NCI-H345 treated with DMSO at 0.1 percent for 48 hours (cell line): ENCODE measurements at regions not wholly inside any gene's neighbourhood (a gene's known extent, or its start where the extent isn't known, plus 50 kb on each side); places are given as distances from the start of the nearest gene placed in this dataset.

ENCODE experiments used
- DNase-seq: peaks from one replicate; lab custom pipeline; 2025; ENCODE audit not compliant: unreplicated experiment; lab: John Stamatoyannopoulos, UW

DNA sequence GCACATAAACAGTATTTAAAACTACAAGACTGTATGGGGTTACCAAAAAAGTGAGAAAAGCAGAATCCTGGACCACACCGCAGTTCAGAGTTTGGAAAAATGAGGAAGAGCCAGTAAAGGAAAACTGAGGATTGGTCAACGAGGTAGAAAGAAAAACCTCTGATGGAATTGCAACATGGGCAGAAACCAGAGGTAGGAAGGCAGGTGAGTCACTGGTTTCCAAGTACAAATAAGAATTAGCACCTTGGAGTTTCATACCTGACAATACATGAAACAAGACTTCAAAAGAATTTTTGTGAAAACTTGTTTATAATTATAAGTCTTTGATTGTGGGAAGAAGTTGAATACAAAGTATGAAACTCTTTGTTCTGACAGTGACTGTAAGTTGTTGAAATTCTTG is 533.7 kb upstream of the DAB1 start:
- DNase-seq: no peak

DNA sequence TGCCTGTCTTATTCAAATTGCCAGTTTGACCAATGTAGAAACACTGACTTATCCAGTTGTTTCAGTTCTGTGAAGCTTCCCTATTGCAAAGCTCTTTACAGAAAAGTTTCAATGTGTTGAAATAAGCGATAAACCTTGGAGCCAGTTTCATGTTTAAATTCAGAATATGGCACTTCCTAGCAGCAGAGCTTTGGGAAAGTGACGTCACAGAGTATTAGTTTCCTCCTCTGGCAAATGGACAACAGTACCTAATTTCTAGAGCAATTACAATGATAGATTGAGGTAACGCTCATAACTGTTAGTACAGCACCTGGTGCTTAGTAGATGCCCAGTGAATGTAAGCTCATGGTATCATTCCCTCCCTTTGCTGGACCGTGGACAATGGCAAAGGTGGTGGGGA is 527.5 kb upstream of the DAB1 start:
- DNase-seq: no peak

DNA sequence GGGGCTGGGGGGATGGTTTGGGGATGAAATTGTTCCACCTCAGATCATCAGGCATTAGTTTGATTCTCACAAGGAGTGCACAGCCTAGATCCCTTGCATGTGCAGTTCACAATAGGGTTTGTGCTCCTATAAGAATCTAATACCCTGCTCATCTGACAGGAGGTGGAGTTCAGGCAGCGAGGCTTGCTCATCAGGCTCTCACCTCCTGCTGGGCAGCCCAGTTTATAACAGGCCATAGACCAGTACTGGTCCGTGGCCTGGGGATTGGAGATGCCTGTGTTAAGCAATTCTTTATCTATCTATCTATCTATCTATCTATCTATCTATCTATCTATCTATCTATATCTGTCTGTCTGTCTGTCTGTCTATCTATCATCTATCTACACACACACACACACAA is 525.3 kb upstream of the DAB1 start:
- no peak for DNase-seq

DNA sequence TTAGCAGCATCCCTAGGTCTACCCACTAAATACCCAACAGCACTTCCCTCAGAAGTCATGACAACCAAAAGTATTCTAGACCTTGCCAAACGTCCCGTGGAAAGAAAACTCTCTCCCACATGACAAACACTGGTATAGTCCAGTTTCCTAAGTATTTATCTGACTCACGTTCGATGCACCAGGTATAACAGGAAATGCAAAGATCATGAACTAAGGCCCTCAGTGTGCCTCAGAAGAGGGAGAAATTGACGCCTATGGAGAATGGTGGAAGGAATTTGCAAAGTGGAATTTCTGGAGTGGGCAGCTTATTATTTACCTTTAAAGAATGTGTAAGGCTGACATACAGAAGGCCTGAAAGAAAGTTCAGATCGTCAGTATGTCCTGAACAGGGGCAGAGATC is 523.6 kb upstream of the DAB1 start:
- DNase-seq: no peak

DNA sequence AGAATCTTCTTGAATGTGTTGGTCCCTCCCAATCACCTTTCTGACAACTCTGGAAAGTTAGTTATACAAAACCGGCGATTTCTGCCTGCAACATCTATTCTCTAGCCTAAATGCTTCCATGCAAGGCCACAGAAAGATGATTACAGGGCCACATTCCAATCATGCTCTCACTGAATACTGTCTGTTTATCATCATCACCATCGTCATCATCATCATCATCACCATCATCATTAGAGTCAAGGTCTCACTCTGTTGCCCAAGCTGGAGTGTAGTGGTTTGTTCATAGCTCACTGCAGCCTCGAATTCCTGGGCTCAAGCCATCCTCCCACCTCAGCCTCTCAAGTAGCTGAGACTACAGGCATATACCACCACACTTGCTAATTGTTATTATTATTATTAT is 521.2 kb upstream of the DAB1 start:
- DNase-seq: no peak

DNA sequence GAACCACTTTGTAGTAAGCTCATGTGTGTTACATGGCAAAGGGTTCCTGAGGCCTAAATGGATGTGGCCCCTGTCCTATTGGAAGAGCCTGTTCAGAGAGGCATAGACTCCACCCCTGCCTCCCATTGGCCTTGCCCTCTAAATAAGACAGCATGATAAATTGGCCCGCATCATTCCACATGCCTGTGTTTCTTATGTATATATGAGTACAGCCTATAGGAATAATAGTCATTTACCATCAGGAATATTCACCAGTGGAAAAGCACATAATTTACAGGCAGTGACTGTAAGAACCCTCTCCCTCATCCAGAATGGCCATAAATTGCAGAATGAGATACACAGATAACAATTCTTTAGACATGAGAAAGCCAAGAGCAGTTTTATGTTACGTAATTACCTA is 519.5 kb upstream of the DAB1 start:
- DNase-seq: no peak

DNA sequence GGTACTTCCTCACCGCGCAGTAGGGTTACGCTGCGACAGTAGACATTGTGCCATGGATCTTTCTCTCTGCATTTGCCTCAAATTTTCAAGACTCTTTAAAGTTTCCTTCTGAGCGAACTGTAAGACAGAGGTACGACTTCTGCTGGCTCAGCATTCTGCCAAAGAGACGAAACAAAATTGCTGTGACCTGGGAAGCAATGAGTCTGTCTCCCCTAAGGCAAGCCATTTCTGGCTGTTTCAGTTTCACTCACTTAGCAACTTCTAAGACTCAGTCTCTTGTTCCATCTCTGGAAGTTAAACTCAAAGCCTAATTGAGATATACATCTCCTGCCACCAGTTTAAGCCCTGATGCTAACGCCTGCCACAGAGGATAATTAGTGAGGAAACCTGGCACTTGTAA is 510.9 kb upstream of the DAB1 start:
- no peak for DNase-seq

DNA sequence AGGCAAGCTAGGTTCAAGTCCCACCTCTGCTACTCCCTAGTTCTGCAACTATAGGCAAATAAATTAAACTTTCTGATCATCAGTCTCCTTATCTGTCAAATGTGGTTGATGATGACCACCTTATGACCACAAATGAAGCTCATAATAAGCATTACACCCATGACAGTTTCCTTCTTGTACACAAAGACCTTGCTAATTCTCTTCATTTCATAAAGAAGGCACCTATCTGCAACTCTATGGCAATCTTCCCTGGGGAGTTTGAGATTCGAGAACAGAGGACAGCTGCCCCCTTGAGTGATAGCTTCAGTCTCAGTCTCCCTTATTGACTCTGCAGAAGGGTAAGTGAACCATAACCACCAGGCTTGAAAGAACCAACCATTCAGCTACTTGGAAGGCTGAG is 503.1 kb upstream of the DAB1 start:
- no peak for DNase-seq

DNA sequence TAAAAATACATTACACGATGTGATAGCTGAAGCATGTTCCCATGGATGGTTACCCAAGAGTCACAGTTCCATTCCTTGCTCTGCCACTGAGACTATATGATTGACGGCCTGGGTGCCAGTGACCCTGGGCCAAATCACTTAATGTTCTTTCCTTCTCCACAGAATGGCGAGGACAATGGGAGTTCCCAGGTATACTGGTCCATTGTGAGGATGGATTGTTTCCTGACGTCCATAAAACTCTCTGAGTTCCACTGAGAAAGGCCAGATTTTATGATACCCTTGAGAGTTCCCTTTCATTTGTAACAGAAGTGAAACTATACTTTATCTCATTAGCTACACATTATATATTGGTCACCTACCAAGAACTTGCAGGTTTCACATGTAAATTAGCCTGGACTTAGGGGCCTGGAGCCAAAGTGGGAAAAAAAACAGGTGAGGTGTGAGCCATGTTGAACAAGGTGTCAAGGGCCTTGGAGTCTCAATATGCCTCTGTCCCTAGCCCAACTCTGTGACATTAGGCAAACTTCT is 502.2 kb upstream of the DAB1 start:
- DNase-seq: no peak

DNA sequence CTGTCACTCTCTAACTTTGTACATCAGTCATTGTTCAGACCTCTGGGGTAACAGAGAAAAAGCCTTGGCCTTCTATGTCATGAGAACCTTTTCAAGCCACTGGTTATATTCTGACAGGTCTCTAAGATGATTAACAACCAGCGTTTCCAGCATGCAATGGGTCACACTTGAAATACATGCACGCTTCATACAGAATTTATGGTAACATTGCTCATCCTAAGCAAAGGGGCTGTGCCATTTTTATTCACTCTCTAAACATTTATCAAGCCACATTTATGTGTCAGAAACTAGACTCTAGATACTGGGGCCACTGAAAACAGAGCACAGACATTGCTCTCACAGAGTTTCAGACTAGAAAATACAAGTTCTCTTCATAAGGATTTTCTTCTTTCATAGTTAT is 501.4 kb upstream of the DAB1 start:
- no peak for DNase-seq

DNA sequence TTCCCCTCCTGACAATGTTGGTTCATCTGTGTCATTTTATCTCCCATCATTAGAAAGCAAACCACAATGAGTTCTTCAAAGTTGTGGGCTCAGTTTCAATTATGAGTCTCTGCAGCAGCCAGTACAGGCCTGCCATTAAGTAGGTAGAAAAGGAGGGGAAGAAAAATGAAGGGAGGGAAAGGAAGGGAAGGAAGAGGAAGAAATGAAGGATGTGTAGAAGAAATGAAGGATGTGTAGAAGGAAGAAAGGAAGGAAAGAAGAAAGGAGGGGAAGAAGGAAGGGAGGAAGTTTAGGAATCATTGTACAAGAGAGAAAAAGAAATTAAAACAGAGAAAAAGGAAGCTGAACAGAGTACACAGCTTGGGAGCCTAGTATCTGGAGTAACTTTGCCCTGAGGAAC is 498.3 kb upstream of the DAB1 start:
- no peak for DNase-seq

DNA sequence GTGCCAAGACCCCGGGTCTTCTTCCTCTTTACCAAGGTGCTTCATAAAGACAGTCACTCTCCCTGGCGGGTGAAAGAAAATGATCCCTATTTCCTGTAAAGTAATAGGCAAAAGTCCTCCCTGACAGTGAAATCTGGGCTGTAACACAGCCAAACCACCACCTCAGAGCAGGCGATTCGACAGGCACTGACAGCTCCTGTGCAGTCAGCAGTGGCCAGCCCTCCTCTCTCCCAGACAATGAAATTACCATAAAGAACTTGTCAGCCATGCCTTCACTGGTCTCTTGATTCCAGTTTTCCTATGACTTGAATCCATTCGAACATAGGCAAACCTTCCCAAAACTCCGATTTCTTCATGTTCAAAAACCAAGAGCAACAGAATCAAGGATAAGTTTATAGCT is 492.2 kb upstream of the DAB1 start:
- DNase-seq: no peak

DNA sequence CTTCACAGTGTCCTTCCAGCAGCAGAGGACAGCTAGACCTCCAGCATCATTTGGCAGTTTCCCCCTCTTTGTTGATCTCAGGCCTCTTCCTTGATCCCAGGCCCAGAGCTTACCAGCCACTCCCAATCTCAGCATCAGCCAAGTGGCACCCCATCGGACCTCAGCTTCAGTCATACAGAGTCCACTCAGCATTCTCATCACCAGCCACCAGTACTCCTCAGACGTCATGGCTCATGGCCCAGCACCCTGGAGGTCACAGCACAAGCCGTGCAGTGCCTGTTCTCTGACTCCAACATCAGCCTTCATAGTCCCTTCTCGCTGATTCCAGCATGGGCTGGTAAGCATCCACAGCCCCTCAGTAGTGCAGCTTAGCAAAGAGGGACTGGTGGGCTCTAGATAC is 487.6 kb upstream of the DAB1 start:
- no peak for DNase-seq

DNA sequence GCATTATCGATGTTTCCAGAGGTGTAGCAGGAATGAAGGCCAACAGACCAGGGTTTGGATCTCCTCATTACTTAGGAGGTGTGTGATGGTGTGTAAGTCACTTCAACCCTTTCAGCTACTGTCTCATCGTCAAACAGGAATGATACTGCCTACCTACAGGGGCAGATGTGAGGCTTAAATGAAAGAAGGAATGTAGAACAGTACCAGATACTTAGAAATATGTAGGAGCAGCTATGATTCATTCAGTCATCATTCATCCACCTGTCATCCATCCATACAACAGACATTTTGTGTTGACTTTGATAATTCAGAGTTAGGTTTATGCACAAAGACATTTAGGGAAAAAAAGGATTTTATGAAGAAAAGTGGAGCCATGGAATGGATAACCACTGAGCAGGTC is 486.9 kb upstream of the DAB1 start:
- DNase-seq: no peak

DNA sequence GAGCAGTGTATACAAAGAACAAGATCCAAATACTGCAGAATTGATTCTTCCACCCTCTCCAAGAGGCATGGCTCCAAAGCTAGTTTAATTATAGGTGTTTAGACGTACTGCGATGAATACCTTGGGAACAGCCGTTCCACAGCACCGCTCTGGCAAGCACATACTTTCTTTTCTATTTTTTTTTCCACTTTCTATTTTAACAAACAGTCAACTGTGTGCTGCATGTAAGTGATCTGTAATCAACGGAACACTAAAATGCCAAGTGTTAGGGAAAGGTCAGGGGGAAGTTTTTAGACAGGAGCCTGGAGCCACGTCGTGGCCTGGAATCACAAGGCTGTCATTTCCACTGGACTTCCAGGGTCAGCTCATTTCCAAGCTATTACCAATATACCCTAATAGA is 486.4 kb upstream of the DAB1 start:
- no peak for DNase-seq

DNA sequence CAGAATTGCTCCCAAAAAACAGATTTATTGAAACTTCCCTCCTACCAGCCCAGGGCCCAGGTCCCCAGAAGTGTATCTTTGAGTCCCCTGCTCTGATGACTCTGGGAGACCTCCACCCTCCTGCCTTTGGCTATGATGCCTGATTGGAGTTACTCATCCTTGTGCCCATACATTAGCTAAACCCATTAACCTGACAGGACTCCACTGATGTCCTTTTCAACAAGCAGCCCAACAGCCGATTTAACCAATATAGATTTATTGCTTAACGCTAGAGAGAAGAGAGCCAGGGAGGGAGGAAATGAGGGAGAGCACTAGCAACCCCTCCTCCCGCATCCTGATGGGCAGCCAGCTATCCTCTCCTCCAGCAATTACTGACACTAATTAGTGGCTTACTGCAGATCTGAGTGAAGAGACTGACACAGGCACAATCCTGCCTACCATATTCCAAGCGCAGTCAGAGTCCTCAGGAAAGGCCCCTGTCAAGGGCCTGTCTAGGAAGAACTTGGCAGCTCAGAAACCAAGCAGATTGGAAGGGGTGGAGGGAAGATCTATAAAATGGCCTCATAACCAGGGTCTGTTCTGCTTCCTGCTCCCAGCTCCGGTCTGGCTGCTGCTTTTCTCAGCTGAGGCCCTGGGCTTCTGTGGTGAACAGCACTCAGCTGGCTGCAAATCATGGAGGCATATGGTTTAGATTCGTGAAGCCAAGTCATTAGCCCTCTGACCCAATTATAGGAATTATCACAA is 484.5 kb upstream of the DAB1 start:
- no peak for DNase-seq

DNA sequence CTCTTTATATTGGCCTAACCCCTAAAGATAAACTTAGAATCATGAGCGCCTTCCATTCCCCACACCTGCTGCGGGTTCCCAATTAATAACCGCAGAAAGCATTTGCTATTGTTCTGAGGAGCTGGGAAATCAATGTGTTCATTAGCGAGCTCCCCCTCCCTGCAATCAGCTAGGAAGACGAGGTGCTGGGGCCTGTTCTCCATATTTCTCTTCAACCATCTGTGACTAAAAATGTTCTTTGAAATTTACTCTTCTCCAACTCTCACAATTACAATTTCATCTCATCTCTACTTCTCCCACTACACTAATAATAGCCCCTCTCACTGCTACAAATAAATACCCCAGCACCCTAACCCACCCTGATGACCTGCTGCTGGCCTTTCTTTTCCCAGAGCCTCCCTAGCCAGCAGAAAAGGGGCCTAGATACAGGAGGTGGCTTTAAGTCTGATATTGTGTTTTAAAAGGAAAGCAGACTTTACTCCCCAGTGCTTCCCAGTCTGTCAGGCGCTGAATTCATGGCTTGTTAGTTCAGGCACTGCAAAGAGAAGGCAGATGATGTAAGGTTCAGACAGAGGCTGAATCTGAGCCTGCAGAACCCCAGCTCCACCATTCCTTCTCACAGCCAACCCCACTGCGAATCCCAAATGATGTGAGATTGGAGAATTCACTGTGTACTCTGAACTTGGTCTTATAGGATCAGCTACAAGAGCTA is 477.5 kb upstream of the DAB1 start:
- no peak for DNase-seq

DNA sequence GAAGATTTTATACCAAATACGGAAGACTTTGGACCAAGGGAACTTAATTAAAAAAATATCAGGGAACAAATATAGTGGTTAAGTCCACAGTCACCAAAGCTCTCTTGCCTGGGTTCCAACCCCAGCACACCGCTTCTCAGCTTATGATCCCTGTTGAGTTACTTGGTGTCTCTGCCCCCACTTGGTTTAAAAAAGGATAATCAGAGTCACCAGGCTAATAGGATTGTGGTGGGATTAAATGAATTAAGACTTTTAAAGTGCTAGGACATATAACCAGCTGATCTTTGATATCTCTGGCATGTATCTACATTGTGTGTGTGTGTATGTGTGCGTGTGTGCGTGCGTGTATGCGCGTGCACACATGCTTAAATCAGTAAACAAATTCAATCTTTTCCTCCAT is 474.7 kb upstream of the DAB1 start:
- DNase-seq: no peak

DNA sequence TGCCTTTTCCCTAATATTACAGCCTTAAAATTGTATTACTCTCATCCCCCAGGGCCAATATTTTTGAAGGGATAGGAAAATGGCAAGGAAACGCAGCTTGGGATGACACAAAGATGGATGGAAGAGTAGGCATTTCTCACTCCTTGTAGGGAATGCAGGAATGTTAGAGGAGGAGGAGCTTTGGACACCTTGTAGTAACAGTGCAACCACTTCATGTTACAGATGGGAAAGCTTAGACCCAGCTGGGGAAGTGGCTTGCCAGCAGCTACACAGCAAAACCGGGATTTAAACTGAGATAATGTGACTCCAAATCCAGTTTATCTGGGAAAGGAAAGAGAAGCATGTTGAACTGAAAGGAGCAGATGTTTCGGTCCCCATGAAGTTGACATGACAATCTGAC is 473.7 kb upstream of the DAB1 start:
- DNase-seq: no peak

DNA sequence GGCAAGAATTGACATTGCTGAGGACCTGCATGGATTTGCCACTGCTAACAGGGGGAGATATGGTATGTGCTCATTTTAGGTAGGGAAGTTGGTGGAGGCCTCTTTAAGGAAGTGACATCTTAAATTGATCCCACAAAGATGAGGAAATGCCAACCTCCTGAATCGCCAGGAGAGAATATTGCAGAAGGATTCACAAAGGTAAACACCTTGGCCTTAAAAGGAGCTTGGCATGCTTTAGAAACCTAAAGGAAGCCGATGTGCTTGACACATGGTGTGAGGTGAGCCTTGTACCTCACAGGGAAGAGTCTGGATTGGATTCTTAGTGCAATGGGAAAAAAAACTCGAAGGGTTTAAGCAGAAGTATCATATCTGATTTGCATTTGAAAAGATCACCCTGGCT is 470.5 kb upstream of the DAB1 start:
- DNase-seq: no peak

DNA sequence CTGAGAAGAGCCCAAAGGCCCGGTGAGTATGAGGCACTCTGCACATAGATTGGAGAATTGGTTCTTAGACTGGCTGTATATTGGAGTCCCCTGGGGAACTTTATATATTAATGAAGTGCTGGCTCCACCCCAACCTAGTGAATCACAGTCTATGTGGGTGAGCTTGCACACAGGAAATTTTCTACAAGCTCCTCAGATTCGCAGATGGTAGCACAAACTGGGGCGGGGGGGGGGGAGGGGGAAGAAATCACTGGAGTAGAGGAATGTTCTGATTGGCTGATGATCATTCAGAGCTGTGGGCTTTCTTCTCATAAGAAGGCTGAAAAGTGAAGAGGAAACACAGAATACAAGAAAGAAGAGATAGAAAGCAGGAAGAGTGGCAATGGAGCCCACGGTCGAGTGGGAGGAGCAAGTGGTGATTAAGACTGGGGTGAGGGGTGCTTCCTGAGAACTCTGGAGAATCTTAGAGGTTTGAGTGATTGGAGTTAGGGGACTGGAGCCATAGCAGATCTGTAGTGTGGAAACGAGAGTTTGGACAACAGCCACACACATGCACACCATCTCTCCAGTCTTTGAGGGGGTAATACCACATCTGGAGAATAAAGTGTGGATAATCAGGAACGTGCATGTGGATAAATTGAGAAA is 465.9 kb upstream of the DAB1 start:
- DNase-seq: no peak

DNA sequence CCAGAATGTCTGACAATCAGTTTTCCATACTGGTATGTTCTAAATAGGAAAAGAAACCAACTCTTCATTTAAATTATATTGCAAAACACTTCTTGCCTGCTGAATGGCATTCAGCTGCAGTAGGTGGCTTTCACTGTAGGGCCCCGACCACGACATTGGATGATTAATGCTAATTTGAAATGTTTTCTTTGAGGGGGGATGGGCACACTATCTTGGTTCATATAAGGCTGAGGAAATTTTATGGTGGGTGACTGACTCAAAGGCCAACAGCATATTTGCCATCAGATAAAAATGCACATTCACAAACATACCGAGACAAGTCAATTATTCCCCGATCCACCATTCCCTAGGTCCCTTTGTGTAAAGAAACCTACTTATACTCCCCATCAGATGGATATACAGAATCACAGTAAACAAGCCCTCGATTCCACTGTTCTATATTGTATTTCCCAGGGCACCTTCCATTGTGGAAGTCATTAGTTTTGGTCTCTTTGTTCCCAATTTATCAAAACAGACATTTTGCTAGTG is 464.2 kb upstream of the DAB1 start:
- DNase-seq: no peak
